Retinal pigment epithelial cell (primary cell): ENCODE measurements at regions not wholly inside any gene's neighbourhood (a gene's known extent, or its start where the extent isn't known, plus 50 kb on each side); places are given as distances from the start of the nearest gene placed in this dataset.

ENCODE experiments used
- DNase-seq: peaks from one replicate; pipeline ENCODE4 v3.0.0-alpha.2; 2010; ENCODE audit warnings: low read depth
- H3K4me3 ChIP-seq: 2 replicates; pipeline ENCODE4 v1.5.1; 2011; ENCODE audit warnings: mild to moderate bottlenecking, low read length, control low read depth, moderate library complexity
- TF ChIP-seq, protein P1 (sequence below): conservative IDR thresholded peaks from 2 replicates; pipeline ENCODE4 v1.5.1; 2011; ENCODE audit warnings: low read depth, low read length, control low read depth, inconsistent platforms

DNA sequence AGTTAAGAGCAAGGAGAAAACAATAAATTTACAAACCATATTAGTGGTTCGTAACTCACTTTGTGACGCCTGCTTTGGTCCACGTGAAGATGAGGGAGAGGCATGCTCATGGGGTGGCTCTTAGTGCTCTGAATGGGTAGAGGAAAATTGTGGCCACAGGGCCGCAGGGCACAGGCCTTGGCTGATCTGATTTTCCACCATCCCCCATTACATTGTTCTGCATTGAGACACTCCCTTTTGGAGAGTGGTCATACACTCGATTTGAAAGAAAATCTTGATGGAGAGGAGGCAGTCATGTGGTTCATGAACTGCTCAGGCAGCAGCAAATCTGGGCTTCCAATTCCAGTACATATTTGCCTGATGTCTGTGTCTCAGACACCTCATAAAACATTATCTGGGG, 815.2 kb downstream of the UQCRFS1 start:
- TF ChIP-seq, protein P1, sequence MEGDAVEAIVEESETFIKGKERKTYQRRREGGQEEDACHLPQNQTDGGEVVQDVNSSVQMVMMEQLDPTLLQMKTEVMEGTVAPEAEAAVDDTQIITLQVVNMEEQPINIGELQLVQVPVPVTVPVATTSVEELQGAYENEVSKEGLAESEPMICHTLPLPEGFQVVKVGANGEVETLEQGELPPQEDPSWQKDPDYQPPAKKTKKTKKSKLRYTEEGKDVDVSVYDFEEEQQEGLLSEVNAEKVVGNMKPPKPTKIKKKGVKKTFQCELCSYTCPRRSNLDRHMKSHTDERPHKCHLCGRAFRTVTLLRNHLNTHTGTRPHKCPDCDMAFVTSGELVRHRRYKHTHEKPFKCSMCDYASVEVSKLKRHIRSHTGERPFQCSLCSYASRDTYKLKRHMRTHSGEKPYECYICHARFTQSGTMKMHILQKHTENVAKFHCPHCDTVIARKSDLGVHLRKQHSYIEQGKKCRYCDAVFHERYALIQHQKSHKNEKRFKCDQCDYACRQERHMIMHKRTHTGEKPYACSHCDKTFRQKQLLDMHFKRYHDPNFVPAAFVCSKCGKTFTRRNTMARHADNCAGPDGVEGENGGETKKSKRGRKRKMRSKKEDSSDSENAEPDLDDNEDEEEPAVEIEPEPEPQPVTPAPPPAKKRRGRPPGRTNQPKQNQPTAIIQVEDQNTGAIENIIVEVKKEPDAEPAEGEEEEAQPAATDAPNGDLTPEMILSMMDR = no peak
- DNase-seq = no peak
- H3K4me3 ChIP-seq = no peak overlapping the region

DNA sequence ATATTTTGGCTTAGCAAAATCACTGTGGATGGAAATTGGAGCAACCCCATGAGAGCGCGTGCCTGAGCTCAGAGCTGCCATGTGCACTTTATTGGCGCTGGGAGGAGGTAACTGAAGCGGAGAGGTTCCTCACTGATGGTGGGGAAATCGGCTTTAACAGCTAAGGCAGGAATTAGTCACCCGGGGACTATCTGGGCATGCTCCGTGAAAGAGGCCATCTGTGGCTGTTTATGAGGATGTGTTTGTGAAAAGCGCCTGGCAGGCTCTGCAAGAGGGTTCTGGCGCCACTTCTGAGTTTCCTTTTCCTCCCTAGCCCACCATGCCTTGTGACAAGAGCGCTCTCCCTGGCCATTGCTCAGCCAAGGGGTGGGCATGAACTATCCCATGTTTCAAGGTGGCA, 815.6 kb downstream of the UQCRFS1 start:
- DNase-seq = no peak
- no peak overlapping the region for H3K4me3 ChIP-seq
- TF ChIP-seq, protein P1 = no peak

DNA sequence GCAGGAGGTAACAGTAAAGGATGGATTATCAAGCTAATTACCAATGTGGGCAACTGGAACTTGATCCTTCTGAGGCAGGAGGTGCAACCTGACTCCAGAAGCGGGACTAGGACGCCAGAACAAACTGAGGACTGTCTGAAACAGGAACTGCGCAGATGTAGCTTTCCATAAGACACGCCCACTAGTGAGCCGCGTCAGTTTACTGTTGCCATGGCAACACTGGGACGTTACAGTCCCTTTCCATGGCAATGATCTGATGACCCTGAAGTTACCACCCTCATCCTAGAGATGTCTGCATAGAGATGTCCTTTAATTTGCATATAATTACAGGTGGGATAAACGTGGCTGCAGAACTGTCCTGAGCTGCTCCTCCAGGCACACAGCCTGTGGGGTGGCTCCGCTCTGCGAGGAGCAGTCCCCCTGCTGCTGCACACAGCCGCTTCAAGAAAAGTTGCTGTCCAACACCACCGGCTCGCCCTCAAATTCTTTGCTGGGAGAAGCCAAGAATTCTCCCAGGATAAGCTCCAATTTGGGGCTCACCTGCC, 816.6 kb downstream of the UQCRFS1 start:
- DNase-seq = no peak
- no peak overlapping the region for H3K4me3 ChIP-seq
- TF ChIP-seq, protein P1 = no peak

DNA sequence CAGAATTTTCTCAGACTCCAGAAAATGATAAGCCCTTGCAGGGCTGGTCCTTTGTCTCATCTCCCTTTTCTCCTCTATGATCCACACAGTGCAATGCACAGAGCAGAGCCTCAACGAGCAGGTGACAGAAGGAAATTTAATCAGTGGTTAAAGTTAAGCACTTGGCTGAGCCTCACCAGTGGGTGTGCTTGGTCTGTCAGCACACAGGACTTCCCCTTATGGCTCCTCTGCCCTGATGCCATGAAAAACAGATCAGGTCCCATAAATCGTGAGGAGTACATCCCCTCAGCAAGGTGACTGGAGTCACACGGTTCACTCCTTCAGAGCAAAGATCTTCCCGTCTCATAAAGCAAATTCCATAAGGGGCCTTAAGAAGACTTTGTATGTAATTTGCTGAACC, 818.2 kb downstream of the UQCRFS1 start:
- TF ChIP-seq, protein P1 = no peak
- no peak overlapping the region for H3K4me3 ChIP-seq
- no peak for DNase-seq

GRCh38 chr19:28393574-28394336, 819.2 kb downstream of the UQCRFS1 start:
- no peak for DNase-seq
- H3K4me3 ChIP-seq = no peak overlapping the region

GRCh38 chr19:28388988-28389387, 824.0 kb downstream of the UQCRFS1 start:
- H3K4me3 ChIP-seq = no peak overlapping the region
- TF ChIP-seq, protein P1 = no peak
- DNase-seq = no peak

More at GRCh38 chr19:28393574-28394336, 819.2 kb downstream of the UQCRFS1 start:
- TF ChIP-seq, protein P1 = no peak

DNA sequence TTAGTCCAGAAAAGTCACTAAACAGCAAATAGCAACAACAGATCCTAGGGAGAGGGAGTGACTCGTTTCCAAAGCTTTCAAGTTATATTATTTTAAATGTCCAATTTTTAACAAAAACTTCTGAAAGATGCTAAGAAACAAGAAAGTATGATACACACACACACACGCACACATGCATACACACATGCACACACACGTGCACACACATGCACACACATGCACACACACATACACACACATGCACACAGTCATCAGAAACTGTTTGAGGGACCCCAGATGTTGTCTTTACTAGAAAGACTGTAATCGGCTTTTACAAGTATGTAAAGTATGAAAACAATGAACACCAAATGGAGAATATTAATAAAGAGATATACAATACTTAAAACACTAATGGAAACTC, 825.4 kb downstream of the UQCRFS1 start:
- DNase-seq = no peak
- TF ChIP-seq, protein P1 = no peak

More for the DNA sequence above, 825.4 kb downstream of the UQCRFS1 start:
- no peak overlapping the region for H3K4me3 ChIP-seq
